Central memory CD8-positive, alpha-beta T cell (primary cell): ENCODE measurements at regions not wholly inside any gene's neighbourhood (a gene's known extent, or its start where the extent isn't known, plus 50 kb on each side); places are given as distances from the start of the nearest gene placed in this dataset.
"Not testable (repeated sequence)": the region's sequence is repeated elsewhere in the genome, so short reads cannot be mapped to it uniquely, and the experiment has no call there.

Experiments used
- ATAC-seq: fragments of 150-1000 bp; cut with Tn5 transposase; replicated peaks from 2 replicates; pipeline ENCODE4 v1.10.0; 2022; ENCODE audit warnings: mild to moderate bottlenecking, moderate FRiP score, moderate number of reproducible peaks; ENCODE audit not compliant: poor library complexity, severe bottlenecking; ENCODE audit errors: extremely low read depth
- DNase-seq, 2 donors: peaks; one replicate each; pipeline ENCODE4 v3.0.0; 2021; ENCODE audit warnings: low spot score in 2 of 2
- H3K27ac Mint-ChIP-seq: one replicate; pipeline ENCODE4 v1.8.0; 2022; ENCODE audit warnings: low read depth, mild to moderate bottlenecking, moderate library complexity, mixed read lengths
- H3K27me3 Mint-ChIP-seq: one replicate; pipeline ENCODE4 v1.8.0; 2022; ENCODE audit warnings: mixed read lengths
- H3K36me3 Mint-ChIP-seq: one replicate; pipeline ENCODE4 v1.8.0; 2022; ENCODE audit warnings: mild to moderate bottlenecking, moderate library complexity, mixed read lengths; ENCODE audit not compliant: insufficient read depth
- H3K4me1 Mint-ChIP-seq: one replicate; pipeline ENCODE4 v1.8.0; 2022; ENCODE audit warnings: mixed read lengths
- H3K4me3 Mint-ChIP-seq: one replicate; pipeline ENCODE4 v1.8.0; 2022; ENCODE audit warnings: mild to moderate bottlenecking, moderate library complexity, mixed read lengths
- H3K9me3 Mint-ChIP-seq: one replicate; pipeline ENCODE4 v1.8.0; 2022; ENCODE audit warnings: mixed read lengths

- Mint-ChIP-seq H3K27ac (no peak overlapping the region), H3K4me1 (no peaks in the 10 kb centered on the region), H3K4me3 (no peak overlapping the region), H3K36me3 (no peaks in the 10 kb centered on the region), H3K9me3 (peaks cover 31% of the 10 kb centered on the region), H3K27me3 (no peaks in the 10 kb centered on the region)
- ATAC-seq (no peak), DNase-seq (no peak)
Measured at GRCh38 chr16:65598621-65599020, 476.8 kb upstream of the CDH11 start.

- H3K9me3 Mint-ChIP-seq: peaks cover 6% of the 10 kb centered on the region
- no peaks in the 10 kb centered on the region for H3K4me1 Mint-ChIP-seq
- ATAC-seq (no peak), DNase-seq (no peak)
- no peak overlapping the region for H3K27ac Mint-ChIP-seq
- H3K27me3 Mint-ChIP-seq: no peaks in the 10 kb centered on the region
- no peaks in the 10 kb centered on the region for H3K36me3 Mint-ChIP-seq
- no peak overlapping the region for H3K4me3 Mint-ChIP-seq
Measured at GRCh38 chr16:65583498-65583897, 461.6 kb upstream of the CDH11 start.

DNA sequence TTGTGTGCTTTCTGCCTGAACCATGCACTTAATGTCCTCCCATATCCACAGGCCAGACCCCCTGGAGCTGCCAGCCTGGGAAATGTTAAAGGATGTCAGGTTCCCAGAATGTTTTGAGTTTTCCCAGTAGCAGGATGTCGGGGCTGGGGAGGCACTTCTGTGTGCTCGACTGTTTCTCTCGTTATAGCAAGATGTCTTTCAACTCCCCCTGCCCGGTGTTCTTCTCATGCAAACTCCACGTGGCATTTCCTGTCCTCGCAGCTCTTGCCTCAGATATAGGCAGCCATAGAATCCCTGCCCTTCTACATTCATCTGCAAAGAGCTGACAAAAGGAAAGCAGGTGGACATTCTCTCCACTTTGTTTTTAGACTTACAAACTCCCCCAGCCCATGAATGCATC lies 457.2 kb upstream of the CDH11 start:
- Mint-ChIP-seq H3K9me3 (peaks cover 19% of the 10 kb centered on the region), H3K4me1 (no peaks in the 10 kb centered on the region), H3K36me3 (no peaks in the 10 kb centered on the region), H3K27me3 (no peaks in the 10 kb centered on the region), H3K4me3 (no peak overlapping the region), H3K27ac (no peak overlapping the region)
- ATAC-seq (no peak), DNase-seq (no peak)

DNA sequence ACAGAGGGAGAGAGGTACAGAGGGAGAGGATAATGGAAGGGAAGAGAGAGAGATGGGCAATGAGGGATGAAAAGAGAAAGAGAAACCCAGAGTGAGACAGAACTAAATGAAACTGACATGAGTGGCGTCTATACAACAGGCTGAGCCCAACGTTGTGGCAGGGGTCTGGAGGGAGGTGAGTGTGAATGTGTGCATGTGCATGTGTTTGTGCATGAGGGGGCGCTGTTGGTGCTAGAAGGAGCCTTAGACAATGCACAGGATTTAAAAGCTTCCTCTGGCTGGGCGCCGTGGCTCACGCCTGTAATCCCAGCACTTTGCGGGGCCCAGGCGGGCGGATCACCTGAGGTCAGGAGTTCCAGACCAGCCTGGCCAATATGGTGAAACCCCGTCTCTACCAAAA lies 454.8 kb upstream of the CDH11 start:
- Mint-ChIP-seq H3K4me3 (no peak overlapping the region), H3K9me3 (peaks cover 19% of the 10 kb centered on the region), H3K27me3 (no peaks in the 10 kb centered on the region), H3K36me3 (no peaks in the 10 kb centered on the region), H3K4me1 (no peaks in the 10 kb centered on the region), H3K27ac (no peak overlapping the region)
- DNase-seq (no peak), ATAC-seq (no peak)

GRCh38 chr16:65576139-65576538 lies 454.3 kb upstream of the CDH11 start:
- Mint-ChIP-seq H3K27ac (no peak overlapping the region), H3K9me3 (peaks cover 19% of the 10 kb centered on the region), H3K4me1 (no peaks in the 10 kb centered on the region), H3K36me3 (no peaks in the 10 kb centered on the region), H3K27me3 (no peaks in the 10 kb centered on the region), H3K4me3 (no peak overlapping the region)
- ATAC-seq: no peak
- no peak for DNase-seq

- H3K9me3 Mint-ChIP-seq: peaks cover 19% of the 10 kb centered on the region
- no peaks in the 10 kb centered on the region for H3K36me3 Mint-ChIP-seq
- no peaks in the 10 kb centered on the region for H3K4me1 Mint-ChIP-seq
- no peak overlapping the region for H3K4me3 Mint-ChIP-seq
- ATAC-seq (no peak), DNase-seq (no peak)
- no peak overlapping the region for H3K27ac Mint-ChIP-seq
- H3K27me3 Mint-ChIP-seq: no peaks in the 10 kb centered on the region
Measured at GRCh38 chr16:65574326-65574966, 452.6 kb upstream of the CDH11 start.

DNA sequence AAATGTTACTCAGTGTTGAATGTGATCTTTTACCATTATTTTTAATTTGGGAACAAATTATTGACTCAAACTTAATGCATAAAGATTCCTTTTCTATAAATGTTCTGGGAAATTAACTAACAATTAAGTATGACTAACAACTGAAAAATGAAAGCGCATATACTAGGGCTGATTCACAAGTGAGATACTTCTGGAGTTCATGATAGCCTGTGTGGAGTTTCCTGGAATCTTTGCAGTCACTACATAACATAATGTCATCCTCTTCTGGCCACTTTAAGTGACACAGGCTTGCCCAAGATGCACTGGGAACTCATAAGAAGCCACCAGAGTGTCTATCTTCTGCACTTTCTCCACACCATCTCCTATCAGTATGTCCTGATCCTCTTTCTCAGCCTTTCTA lies 450.3 kb upstream of the CDH11 start:
- Mint-ChIP-seq H3K9me3 (peaks cover 10% of the 10 kb centered on the region), H3K36me3 (no peaks in the 10 kb centered on the region), H3K27ac (no peak overlapping the region), H3K4me1 (no peaks in the 10 kb centered on the region), H3K27me3 (no peaks in the 10 kb centered on the region), H3K4me3 (no peak overlapping the region)
- no peak for DNase-seq
- no peak for ATAC-seq

GRCh38 chr16:65570261-65570660 lies 448.4 kb upstream of the CDH11 start:
- Mint-ChIP-seq H3K4me3 (no peak overlapping the region), H3K36me3 (no peaks in the 10 kb centered on the region), H3K4me1 (no peaks in the 10 kb centered on the region), H3K27ac (no peak overlapping the region), H3K9me3 (no peaks in the 10 kb centered on the region), H3K27me3 (no peaks in the 10 kb centered on the region)
- ATAC-seq (no peak), DNase-seq (no peak)

DNA sequence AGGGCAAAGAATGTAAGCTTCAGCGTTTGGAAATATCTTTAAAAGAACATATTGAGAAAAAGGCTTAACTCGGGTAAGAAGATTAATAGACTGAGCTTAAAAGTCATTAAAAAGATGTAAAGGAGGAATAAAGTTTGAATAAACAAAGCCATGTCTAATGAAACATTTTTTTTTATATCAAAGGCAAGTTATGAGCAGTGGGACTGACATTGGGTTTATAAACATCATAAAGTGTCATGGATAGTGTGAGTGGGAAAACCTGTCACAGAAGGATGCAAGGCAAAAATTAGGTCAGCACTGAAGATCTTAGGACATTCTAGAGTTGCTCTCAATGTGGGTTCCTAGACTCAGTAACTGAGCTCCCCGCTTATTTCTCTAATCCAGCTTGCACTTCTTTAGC lies 438.0 kb upstream of the CDH11 start:
- H3K27me3 Mint-ChIP-seq: no peaks in the 10 kb centered on the region
- DNase-seq: no peak
- no peak overlapping the region for H3K4me3 Mint-ChIP-seq
- no peaks in the 10 kb centered on the region for H3K4me1 Mint-ChIP-seq
- no peak for ATAC-seq
- H3K9me3 Mint-ChIP-seq: peaks cover 16% of the 10 kb centered on the region
- no peaks in the 10 kb centered on the region for H3K36me3 Mint-ChIP-seq
- H3K27ac Mint-ChIP-seq: no peak overlapping the region

DNA sequence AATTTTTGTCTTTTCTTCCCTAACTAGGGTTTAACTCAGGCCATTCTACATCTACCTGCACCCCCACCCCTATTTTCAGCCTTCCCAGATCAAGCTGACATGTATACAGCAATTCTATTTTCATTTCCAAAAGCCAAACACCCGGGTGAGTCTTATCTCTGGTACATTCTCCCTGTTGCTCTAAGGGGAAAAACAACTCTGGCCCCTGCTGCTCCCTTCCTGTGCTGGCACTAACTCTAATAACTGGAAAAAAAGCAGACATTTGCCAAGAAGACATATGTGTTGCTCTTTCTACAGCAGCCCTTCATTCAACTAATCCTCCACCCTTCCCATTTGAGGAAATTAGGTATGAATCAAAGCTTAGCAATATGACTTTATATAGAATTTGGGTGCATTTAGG lies 427.8 kb upstream of the CDH11 start:
- H3K4me1 Mint-ChIP-seq, H3K4me3 Mint-ChIP-seq, H3K27ac Mint-ChIP-seq, DNase-seq, H3K27me3 Mint-ChIP-seq, ATAC-seq, H3K36me3 Mint-ChIP-seq: not testable (repeated sequence)
- H3K9me3 Mint-ChIP-seq: peaks cover 13% of the 10 kb centered on the region

DNA sequence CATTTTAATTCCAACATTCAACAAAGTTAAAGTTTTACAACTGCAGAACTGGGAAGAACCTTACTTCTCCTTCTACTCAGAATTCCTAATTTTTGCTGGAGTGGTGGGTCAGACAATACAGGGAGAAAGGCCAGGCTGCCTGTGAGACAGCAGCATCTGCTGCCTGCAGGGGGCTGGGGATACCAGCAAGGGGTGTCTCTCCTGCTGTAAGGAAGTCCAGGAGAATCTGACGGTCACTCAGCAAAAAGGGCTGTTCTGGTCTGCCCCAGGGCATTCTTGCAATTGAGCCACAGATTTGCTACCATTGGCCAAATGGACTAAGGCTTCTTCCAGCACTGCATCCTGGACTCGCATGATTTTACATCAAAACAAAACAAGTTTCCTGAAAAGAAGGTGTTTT lies 426.6 kb upstream of the CDH11 start:
- Mint-ChIP-seq H3K27ac (no peak overlapping the region), H3K27me3 (no peaks in the 10 kb centered on the region), H3K4me3 (no peak overlapping the region), H3K9me3 (peaks cover 19% of the 10 kb centered on the region), H3K4me1 (no peaks in the 10 kb centered on the region), H3K36me3 (no peaks in the 10 kb centered on the region)
- DNase-seq (no peak), ATAC-seq (no peak)

DNA sequence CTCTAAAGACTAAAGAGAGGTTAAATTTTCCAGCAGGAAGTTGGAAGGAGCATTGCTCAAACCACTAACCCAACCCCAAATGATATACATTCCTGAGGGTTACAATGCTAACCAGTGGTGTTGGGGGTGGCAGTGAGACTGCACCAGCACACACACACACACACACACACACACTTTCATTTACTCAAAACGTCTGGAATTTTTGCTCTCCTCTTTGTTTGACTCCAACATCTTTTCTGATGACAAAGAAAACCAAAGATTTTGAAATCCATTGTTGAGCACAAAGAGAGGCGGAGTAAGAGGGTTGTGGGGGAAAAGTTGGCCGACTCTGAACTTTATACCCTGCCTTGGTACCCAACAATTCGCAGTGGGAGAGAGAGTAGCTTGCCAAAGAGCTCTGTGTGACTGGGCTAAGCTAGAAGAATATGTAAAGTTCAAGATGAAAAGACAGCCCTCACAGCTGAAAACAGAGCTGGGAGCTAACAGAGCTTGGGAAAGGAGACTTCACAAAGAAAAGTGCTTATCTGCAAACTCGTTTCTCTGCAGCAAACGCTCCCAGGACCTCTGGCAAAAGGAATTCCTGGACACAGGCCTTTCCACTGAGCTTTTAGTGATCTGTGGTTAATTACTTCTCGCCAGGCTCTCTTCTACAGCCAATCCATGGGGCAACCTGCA lies 426.0 kb upstream of the CDH11 start:
- H3K4me3 Mint-ChIP-seq: no peak overlapping the region
- H3K27ac Mint-ChIP-seq: no peak overlapping the region
- H3K36me3 Mint-ChIP-seq: no peaks in the 10 kb centered on the region
- peaks cover 21% of the 10 kb centered on the region for H3K9me3 Mint-ChIP-seq
- no peaks in the 10 kb centered on the region for H3K27me3 Mint-ChIP-seq
- DNase-seq (no peak), ATAC-seq (no peak)
- H3K4me1 Mint-ChIP-seq: no peaks in the 10 kb centered on the region

GRCh38 chr16:65546353-65546791 lies 424.5 kb upstream of the CDH11 start:
- Mint-ChIP-seq H3K9me3 (peaks cover 24% of the 10 kb centered on the region), H3K4me3 (no peak overlapping the region), H3K36me3 (no peaks in the 10 kb centered on the region), H3K4me1 (no peaks in the 10 kb centered on the region), H3K27ac (no peak overlapping the region), H3K27me3 (no peaks in the 10 kb centered on the region)
- no peak for ATAC-seq
- no peak for DNase-seq
